UCSD-AML1 (cell line): ENCODE measurements at regions not wholly inside any gene's neighbourhood (a gene's known extent, or its start where the extent isn't known, plus 50 kb on each side); places are given as distances from the start of the nearest gene placed in this dataset.

Source experiments
- DNase-seq: peaks from one replicate; lab custom pipeline; 2025; ENCODE audit not compliant: unreplicated experiment; lab: John Stamatoyannopoulos, UW

DNA sequence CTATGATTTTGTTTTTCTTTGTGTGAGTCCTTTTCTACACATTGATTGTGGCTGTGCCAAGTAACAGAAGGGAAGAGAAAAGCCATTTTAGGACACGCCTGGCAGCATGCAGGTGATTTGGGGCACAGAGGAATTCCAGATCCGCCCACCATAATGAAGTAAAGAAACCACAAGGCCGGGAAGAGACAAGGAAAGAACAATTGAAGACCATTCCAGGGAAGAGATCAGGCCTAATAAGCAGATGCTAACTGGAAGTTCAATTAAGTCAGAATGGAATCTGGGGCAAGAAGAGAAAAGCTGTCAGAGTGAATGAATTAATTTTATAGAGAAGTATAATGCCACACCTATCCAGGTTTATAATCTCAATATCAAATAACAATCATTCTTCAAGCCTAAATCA is 110.2 kb upstream of the ISL1 start:
- no peak for DNase-seq

DNA sequence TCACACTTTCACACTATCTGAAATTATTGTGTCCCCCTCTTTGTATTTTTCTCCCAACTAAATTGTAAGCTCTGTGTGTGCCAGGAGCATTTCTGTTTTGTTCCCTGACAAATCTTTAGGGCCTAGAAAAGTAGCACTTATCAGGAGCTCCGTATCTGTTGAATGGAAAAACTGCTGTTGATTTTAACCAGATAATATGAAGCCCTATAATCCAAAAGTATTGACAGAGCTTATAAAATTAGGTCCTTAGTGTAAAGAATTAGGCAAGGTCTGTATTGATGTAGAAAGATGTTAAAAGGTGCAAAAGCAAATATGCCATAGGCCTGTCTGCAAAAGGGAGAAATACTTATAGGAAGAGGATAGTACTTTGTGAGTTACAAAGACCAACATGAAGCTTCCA is 109.4 kb upstream of the ISL1 start:
- no peak for DNase-seq

DNA sequence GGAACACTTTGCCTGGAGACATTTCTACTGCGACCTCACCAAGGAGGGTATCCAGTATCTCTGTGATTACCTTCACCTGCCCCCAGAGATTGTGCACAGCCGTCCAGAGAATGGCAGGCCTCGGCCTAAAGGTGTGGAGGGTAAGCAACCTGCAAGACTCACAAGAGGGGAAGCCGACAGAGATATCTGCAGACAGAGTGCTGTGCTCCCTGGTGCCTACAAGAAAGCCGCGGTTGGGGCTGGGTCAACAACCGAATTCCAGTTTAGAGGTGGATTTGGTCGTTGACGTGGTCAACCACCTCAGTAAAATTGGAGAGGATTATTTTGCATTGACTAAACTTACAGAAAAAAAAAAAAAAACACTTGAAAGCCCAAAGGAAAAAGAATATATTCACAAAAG is 107.8 kb upstream of the ISL1 start:
- no peak for DNase-seq

DNA sequence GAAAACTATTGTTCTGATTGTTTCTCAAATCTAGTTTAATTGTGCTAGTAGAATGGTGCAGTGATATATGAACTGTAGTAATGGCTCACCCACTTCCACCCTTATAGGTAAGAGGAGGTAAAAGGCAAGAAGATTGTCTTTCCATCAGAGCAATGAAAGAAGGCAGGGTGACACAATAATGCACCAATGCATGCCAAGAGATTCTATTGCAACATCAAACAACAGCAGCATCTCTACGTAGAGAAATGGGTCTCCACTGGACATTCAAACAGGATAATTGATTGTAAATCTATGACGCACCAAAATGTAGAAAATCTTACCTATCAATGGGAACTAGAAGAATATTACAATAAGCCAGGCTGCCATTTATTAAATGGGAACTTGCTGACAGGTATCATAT is 107.0 kb upstream of the ISL1 start:
- no peak for DNase-seq

DNA sequence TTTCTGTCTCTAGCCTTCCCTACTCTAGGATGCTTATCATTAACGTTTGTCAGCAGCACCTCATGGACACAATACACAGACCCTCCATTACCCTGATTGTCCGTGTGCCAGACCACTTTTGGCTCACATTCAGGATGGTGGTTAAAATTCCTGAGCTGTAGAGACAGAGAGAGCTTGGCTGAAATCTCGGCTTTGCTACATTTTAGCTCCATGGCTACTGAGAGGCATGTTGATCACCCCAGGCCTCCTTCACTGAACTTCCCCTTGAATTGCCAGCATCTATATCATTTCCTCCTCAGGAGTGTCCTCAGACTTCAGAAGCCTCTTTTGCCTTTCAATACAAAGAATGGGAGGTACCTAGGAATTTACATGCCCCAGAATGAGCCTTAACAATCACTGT is 104.7 kb upstream of the ISL1 start:
- no peak for DNase-seq

DNA sequence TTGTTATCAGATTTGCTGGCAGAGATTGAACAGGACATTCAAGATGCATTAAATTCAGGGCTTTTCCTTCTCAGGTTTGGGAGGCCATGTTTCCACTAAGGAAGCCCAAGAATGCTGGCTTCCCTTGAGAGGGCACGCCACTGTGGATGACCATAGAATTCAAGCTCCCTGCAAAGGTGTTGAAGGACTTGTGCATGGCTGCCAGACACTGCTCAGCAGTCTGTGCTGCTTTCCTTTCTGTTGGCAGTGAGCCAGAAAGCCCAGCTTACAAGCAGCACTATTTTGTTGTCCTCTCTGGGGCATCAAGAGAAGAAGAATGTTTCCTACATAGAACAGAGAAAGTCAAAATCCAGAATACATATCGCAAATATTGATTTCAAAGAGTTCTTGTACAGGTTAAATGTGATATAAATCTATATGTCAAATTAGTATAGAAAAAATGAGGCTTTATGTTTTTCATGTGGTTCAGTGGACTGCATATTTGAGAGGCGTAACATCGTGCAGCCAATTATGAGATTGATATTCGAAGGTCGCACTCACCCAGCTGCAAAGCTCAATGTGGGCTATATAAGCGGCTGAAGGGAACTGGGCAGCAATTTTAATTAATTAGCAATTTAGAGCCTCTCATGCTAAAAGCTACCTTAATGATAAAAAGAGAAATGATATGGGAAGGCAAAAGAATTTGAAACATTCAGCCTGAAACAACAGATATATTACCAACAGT is 103.1 kb upstream of the ISL1 start:
- no peak for DNase-seq

DNA sequence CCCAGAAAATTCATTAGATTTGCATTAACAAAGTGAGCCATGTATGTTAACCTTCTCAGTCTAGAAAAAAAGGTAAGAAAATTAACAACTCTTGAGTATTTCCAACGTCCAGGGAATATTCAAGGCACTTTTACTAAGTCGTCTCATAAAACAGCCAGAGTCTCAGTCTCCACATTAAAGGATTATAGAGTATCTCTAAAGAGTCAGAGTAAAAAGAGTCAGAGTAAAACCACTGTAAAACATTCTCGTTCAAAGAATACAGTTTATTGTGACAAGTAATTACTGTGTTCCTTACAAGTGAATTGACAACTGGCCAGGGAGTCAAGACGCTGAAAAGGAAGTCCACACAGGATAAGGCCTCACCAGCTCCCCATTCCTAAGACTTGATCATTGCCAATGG is 97.2 kb upstream of the ISL1 start:
- no peak for DNase-seq

DNA sequence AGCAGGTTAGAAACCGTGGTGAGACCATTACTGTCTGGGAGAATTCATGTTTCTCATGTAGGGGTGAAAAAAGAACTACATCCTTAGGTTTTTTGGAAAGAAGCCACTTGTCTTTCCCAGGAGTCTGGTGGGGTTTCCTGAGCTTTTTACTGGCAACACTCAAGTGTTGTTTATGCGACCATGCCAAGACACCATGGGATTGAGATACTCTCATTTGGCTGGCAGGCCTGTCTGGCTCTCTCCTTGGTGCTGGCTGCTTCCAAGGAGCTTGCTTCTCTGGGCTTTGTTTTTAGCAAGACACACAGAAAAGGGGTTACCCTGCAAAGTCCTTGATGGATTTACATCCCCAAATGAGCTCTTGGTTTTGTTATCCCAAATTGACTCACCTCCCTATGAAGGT is 80.9 kb upstream of the ISL1 start:
- DNase-seq = no peak

DNA sequence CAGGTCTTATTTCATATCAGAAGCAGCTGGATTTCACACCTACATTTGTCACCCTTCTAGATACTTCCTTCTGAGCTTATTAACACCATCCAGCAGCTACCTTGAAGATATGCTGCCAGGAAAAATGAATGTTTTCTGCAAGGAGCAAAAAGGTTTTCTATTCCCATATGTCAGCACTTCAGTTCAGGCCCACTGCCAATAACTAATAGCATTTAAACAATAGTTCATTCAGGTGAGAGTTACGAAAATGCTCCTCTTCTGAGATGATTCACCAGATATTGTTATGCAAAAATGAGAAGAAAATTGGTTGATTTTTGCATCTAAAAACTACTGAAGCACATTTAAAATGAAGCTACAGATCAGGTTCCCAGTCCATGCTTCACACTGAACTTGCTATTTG is 56.4 kb upstream of the ISL1 start:
- no peak for DNase-seq
